Stimulated activated CD8-positive, alpha-beta memory T cell treated with anti-CD3 and anti-CD28 coated beads, Interleukin-2, amount 100 ng/mL, for 48 hours (primary cell): ENCODE measurements at regions not wholly inside any gene's neighbourhood (a gene's known extent, or its start where the extent isn't known, plus 50 kb on each side); places are given as distances from the start of the nearest gene placed in this dataset.

Experiments used
- DNase-seq, 2 donors: peaks; one replicate each; pipeline ENCODE4 v3.0.0-alpha.2; 2020; ENCODE audit warnings: low read depth in 2 of 2

GRCh38 chr10:90403211-90404000 lies 454.4 kb downstream of the HTR7 start:
- DNase-seq: no peak

GRCh38 chr10:90407131-90407530 lies 450.7 kb downstream of the HTR7 start:
- DNase-seq: no peak

- no peak for DNase-seq
Observed at GRCh38 chr10:90407851-90408250, 450.0 kb downstream of the HTR7 start.

GRCh38 chr10:90412582-90412981 lies 445.3 kb downstream of the HTR7 start:
- no peak for DNase-seq

- DNase-seq: no peak
Observed at GRCh38 chr10:90413196-90413595, 444.6 kb downstream of the HTR7 start.

GRCh38 chr10:90414926-90415325 lies 442.9 kb downstream of the HTR7 start:
- DNase-seq: no peak

GRCh38 chr10:90417029-90417428 lies 440.8 kb downstream of the HTR7 start:
- DNase-seq: no peak

GRCh38 chr10:90417476-90418210 lies 440.2 kb downstream of the HTR7 start:
- no peak for DNase-seq

- DNase-seq: no peak
Observed at GRCh38 chr10:90418869-90419652, 438.8 kb downstream of the HTR7 start.

GRCh38 chr10:90420637-90421318 lies 437.1 kb downstream of the HTR7 start:
- DNase-seq: no peak

- DNase-seq: no peak
Observed at GRCh38 chr10:90421874-90422273, 436.0 kb downstream of the HTR7 start.

GRCh38 chr10:90424730-90425129 lies 433.1 kb downstream of the HTR7 start:
- no peak for DNase-seq

- no peak for DNase-seq
Observed at GRCh38 chr10:90430186-90430585, 427.7 kb downstream of the HTR7 start.

- no peak for DNase-seq
Observed at GRCh38 chr10:90432866-90433265, 425.0 kb downstream of the HTR7 start.

- DNase-seq: no peak
Observed at GRCh38 chr10:90435296-90435695, 422.5 kb downstream of the HTR7 start.

- no peak for DNase-seq
Observed at GRCh38 chr10:90437452-90437851, 420.4 kb downstream of the HTR7 start.

GRCh38 chr10:90440870-90441269 lies 417.0 kb downstream of the HTR7 start:
- DNase-seq: no peak

- DNase-seq: no peak
Observed at GRCh38 chr10:90443342-90443741, 414.5 kb downstream of the HTR7 start.

GRCh38 chr10:90447831-90448230 lies 410.0 kb downstream of the HTR7 start:
- DNase-seq: no peak

- DNase-seq: no peak
Observed at GRCh38 chr10:90450797-90451196, 407.0 kb downstream of the HTR7 start.

GRCh38 chr10:90451283-90451682 lies 406.6 kb downstream of the HTR7 start:
- DNase-seq: no peak

GRCh38 chr10:90458054-90458453 lies 399.8 kb downstream of the HTR7 start:
- no peak for DNase-seq
